PFSK-1 (cell line): ENCODE measurements at regions not wholly inside any gene's neighbourhood (a gene's known extent, or its start where the extent isn't known, plus 50 kb on each side); places are given as distances from the start of the nearest gene placed in this dataset.

ENCODE experiments used
- FOXP2 ChIP-seq: optimal IDR thresholded peaks from 2 replicates; pipeline ENCODE3; 2011; ENCODE audit warnings: borderline replicate concordance, control low read depth, inconsistent platforms; ENCODE audit not compliant: insufficient read depth; ENCODE audit errors: extremely low read length, extremely low read depth
- POLR2AphosphoS5 ChIP-seq: IDR thresholded peaks from 2 replicates; pipeline ENCODE4 v1.6.1; 2012; ENCODE audit warnings: low read depth, mild to moderate bottlenecking, control low read depth, low read length, moderate library complexity
- SIN3A ChIP-seq: IDR thresholded peaks from 2 replicates; pipeline ENCODE4 v1.6.1; 2012; ENCODE audit warnings: mild to moderate bottlenecking, low read length, moderate library complexity, borderline replicate concordance; ENCODE audit not compliant: insufficient read depth
- TAF1 ChIP-seq: IDR thresholded peaks from 2 replicates; pipeline ENCODE4 v1.6.1; 2012; ENCODE audit warnings: low read length, control low read depth, borderline replicate concordance; ENCODE audit not compliant: insufficient read depth
- TF ChIP-seq, protein P1 (sequence below), 2 experiments: IDR thresholded peaks; 2 replicates each; pipeline versions ENCODE4 v1.6.1 to v1.8.0; 2011 to 2012; ENCODE audit warnings: low read depth in 2 of 2, low read length in 2 of 2, control low read depth in 1 of 2, inconsistent platforms in 1 of 2, mild to moderate bottlenecking in 1 of 2, moderate library complexity in 1 of 2; ENCODE audit not compliant: insufficient read depth in 1 of 2

DNA sequence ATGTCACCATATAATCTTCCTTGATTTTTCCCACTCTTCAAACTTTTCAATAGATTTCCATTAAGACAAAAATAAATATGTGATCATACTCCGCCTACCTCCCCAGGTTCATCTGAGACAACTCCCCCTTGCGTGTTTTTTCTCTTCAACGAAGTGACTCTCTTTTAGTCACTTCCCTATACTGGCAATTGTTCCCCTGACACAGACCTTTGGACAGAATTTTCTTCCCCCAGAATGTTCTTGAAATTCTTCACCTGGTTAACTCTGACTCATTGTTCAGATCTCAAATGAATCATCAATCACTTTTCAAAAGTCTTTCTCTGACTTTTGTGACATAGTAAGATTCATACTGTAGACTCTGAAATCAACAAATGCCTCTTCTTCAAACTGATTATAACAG lies 727.3 kb upstream of the LMO3 start:
- no peak for TF ChIP-seq FOXP2
- no peak for TF ChIP-seq TAF1
- TF ChIP-seq, protein P1, sequence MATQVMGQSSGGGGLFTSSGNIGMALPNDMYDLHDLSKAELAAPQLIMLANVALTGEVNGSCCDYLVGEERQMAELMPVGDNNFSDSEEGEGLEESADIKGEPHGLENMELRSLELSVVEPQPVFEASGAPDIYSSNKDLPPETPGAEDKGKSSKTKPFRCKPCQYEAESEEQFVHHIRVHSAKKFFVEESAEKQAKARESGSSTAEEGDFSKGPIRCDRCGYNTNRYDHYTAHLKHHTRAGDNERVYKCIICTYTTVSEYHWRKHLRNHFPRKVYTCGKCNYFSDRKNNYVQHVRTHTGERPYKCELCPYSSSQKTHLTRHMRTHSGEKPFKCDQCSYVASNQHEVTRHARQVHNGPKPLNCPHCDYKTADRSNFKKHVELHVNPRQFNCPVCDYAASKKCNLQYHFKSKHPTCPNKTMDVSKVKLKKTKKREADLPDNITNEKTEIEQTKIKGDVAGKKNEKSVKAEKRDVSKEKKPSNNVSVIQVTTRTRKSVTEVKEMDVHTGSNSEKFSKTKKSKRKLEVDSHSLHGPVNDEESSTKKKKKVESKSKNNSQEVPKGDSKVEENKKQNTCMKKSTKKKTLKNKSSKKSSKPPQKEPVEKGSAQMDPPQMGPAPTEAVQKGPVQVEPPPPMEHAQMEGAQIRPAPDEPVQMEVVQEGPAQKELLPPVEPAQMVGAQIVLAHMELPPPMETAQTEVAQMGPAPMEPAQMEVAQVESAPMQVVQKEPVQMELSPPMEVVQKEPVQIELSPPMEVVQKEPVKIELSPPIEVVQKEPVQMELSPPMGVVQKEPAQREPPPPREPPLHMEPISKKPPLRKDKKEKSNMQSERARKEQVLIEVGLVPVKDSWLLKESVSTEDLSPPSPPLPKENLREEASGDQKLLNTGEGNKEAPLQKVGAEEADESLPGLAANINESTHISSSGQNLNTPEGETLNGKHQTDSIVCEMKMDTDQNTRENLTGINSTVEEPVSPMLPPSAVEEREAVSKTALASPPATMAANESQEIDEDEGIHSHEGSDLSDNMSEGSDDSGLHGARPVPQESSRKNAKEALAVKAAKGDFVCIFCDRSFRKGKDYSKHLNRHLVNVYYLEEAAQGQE (IDR thresholded peaks at IDR 0.05; ENCODE audit: insufficient read depth in 1 of 2, low read depth in 2 of 2, low read length in 2 of 2), result no peak
- TF ChIP-seq SIN3A, result no peak
- no peak for TF ChIP-seq POLR2AphosphoS5

- no peak for TF ChIP-seq SIN3A
- TF ChIP-seq, protein P1 (IDR thresholded peaks at IDR 0.05; ENCODE audit: insufficient read depth in 1 of 2, low read depth in 2 of 2, low read length in 2 of 2), result no peak
- TF ChIP-seq TAF1, result no peak
- TF ChIP-seq FOXP2, result no peak
- TF ChIP-seq POLR2AphosphoS5, result no peak
Measured at GRCh38 chr12:17326649-17327048, 720.7 kb upstream of the LMO3 start.

DNA sequence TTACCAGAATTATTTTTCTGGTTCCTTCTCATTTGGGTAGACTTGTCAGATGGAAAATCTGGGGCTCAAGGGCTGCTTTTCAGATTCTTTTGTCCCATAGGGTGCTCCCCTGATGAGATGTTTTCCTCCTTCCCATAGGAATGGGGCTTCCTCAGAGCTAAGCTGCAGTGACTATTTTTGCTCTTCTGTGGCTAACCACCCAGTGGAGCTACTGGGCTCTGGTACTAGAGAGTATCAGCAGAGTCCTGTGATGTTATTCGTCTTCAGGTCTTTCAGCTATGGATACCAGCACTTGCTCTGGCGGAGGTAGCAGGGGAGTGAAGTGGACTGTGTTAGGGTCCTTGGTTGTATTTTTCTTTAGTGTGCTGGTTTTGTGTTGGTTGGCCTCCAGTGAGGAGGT lies 716.1 kb upstream of the LMO3 start:
- TF ChIP-seq FOXP2 (no peak), SIN3A (no peak)

GRCh38 chr12:17304503-17305347 lies 698.8 kb upstream of the LMO3 start:
- TF ChIP-seq POLR2AphosphoS5 (no peak), TAF1 (no peak), SIN3A (no peak), FOXP2 (no peak)
- TF ChIP-seq, protein P1 (IDR thresholded peaks at IDR 0.05; ENCODE audit: insufficient read depth in 1 of 2, low read depth in 2 of 2, low read length in 2 of 2), result no peak

- TF ChIP-seq, protein P1 (IDR thresholded peaks at IDR 0.05; ENCODE audit: insufficient read depth in 1 of 2, low read depth in 2 of 2, low read length in 2 of 2), result no peak
- no peak for TF ChIP-seq SIN3A
- TF ChIP-seq POLR2AphosphoS5, result no peak
- no peak for TF ChIP-seq TAF1
Measured at GRCh38 chr12:17302001-17302400, 696.0 kb upstream of the LMO3 start.
